Spleen (tissue), 11 donors: ENCODE measurements at regions not wholly inside any gene's neighbourhood (a gene's known extent, or its start where the extent isn't known, plus 50 kb on each side); places are given as distances from the start of the nearest gene placed in this dataset.

Experiments
- DNase-seq: peaks from one replicate; pipeline ENCODE4 v3.0.0-alpha.2; 2020
- H3K27ac ChIP-seq, 8 donors: fragments of 200-600 bp; sonication (generic) in 7 of 8; 1 replicate in 4 of 8; 2 replicates in 4 of 8; pipeline versions ENCODE4 v1.5.0 to v1.8.0; 2016 to 2021; ENCODE audit warnings: inconsistent platforms in 4 of 8, mild to moderate bottlenecking in 4 of 8, moderate library complexity in 1 of 8
- H3K27me3 ChIP-seq, 7 donors: fragments of 200-600 bp; sonication (generic) in 6 of 7; replicated peaks in 1 of 7; 1 replicate in 4 of 7; 2 replicates in 3 of 7; pipeline versions ENCODE4 v1.5.0 to v1.8.0; 2016 to 2021; ENCODE audit warnings: inconsistent platforms in 3 of 7, mild to moderate bottlenecking in 1 of 7
- H3K36me3 ChIP-seq, 6 donors: fragments of 200-600 bp; sonication (generic) in 5 of 6; 1 replicate in 4 of 6; 2 replicates in 2 of 6; pipeline versions ENCODE4 v1.5.0 to v1.8.0; 2016 to 2021; ENCODE audit warnings: inconsistent platforms in 2 of 6
- H3K4me1 ChIP-seq, 6 donors: fragments of 200-600 bp; sonication (generic) in 5 of 6; 1 replicate in 3 of 6; 2 replicates in 3 of 6; pipeline versions ENCODE4 v1.5.0 to v1.8.0; 2016 to 2021; ENCODE audit warnings: inconsistent platforms in 3 of 6
- H3K4me3 ChIP-seq, 8 donors: fragments of 200-600 bp; sonication (generic) in 7 of 8; 1 replicate in 4 of 8; 2 replicates in 4 of 8; pipeline versions ENCODE4 v1.5.0 to v1.8.0; 2016 to 2021; ENCODE audit warnings: inconsistent platforms in 4 of 8, mild to moderate bottlenecking in 4 of 8, moderate library complexity in 2 of 8
- H3K9me3 ChIP-seq, 8 donors: fragments of 200-600 bp; sonication (generic) in 7 of 8; 1 replicate in 4 of 8; 2 replicates in 4 of 8; pipeline versions ENCODE4 v1.5.0 to v1.8.0; 2016 to 2021; ENCODE audit warnings: inconsistent platforms in 4 of 8
- POLR2A ChIP-seq, 3 donors: fragments of 450-650 bp; IDR thresholded peaks; one replicate each; pipeline ENCODE4 v1.5.1; 2017; ENCODE audit warnings: antibody characterized with exemption in 3 of 3, mild to moderate bottlenecking in 1 of 3
- POLR2AphosphoS5 ChIP-seq, 3 donors: sonication (generic); formaldehyde crosslinking; IDR thresholded peaks; one replicate each; pipeline ENCODE4 v1.5.1; 2017; ENCODE audit warnings: antibody characterized with exemption in 3 of 3
- WGBS, 5 donors: extraction: QIAGEN DNeasy Blood & Tissue Kit in 3 of 5; methylation state at CpG; one replicate each; pipeline versions ENCODE4 v1.1.5 to v1.1.7; 2013 to 2018; 5-methylcytosine and 5-hydroxymethylcytosine counted together
- intact Hi-C: fragments of 100-400 bp; cut with DNase I; formaldehyde crosslinking; loops from one replicate; pipeline ENCODE4 v1.15.0; 2023; ENCODE audit warnings: low total_unique reads
- TF ChIP-seq, protein P1 (sequence below), 11 experiments: fragments of 200-600 bp in 7 of 11; fragments of 450-650 bp in 4 of 11; sonication (generic) in 4 of 11; IDR thresholded peaks in 8 of 11; conservative IDR thresholded peaks in 3 of 11; 1 replicate in 7 of 11; 2 replicates in 4 of 11; pipeline versions ENCODE4 v1.4.0 to v1.8.0; 2016 to 2021; ENCODE audit warnings: antibody characterized with exemption in 11 of 11, inconsistent platforms in 4 of 11, mild to moderate bottlenecking in 1 of 11
- donor health status: healthy with polysubstance abuse.
- donor health status: DM: no; HTN: no; CAD: no; lungs with moderate emphysema.
- donor health status: DM: no; HTN: no; CAD: no.
- donor health status: Bipolar disorder and iron deficiency.
- donor health status: healthy.
- donor health status: DM: no; HTN: no; CAD: no.
- donor health status: DM: yes; HTN: yes; CAD: no.

DNA sequence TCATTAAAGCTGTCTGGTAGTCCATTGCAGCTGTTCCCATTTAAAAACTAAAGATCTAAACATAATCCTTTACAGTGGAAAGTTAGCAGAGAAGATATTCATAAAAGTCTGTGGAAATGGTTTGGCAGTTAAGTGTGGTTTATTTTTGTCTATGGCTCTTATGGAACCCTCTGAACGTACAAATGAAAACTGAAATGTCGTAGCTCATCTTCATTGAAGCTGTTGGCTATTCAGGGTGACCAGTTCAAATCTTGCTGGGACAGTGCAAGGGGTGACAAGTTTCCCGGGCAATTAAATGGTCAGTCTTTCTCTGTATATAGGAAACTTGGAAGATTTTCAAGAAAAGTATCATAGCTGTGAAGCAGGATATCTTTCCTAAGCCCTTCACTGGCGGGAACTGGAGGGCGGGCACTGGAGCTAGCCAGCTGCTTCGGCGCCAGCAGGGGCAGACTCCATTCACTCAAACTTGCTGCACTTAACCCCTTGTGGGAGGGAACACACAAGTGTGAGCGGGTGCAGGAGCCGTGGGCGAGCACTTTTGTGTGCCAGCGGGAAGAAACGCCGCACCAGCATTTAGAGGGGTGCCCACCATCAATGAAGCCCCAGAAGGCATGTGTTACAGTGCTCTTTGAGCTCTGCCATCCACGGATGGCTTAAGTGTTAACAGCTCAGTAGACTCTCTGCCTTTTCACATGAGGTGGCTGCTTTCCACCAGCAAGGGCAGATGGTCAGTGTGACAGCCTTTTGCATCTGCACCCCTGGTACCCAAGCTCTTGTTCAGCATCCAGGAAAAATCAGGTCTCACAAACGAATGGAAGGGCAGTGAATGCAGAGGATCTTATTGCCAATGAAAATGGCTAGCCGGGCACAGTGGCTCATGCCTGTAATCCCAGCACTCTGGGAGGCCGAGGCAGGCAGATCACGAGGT is 232.1 kb upstream of the KAZN start:
- Histone ChIP-seq H3K4me1 (no peaks in the 10 kb centered on the region), H3K36me3 (no peaks in the 10 kb centered on the region), H3K27ac (no peak overlapping the region), H3K27me3 (peaks cover 0 to 84% (median 13%) of the 10 kb centered on the region in 7 donors), H3K4me3 (no peak overlapping the region), H3K9me3 (peaks cover 0 to 14% (median 11%) of the 10 kb centered on the region in 8 donors)
- WGBS, 5 donors = 39 to 44% (median 43%) methylated on average over 18 of the region's 18 CpGs
- intact Hi-C loops = no loop called here
- DNase-seq = no peak
- no peak for TF ChIP-seq POLR2A (IDR thresholded peaks at IDR 0.05)
- TF ChIP-seq, protein P1, sequence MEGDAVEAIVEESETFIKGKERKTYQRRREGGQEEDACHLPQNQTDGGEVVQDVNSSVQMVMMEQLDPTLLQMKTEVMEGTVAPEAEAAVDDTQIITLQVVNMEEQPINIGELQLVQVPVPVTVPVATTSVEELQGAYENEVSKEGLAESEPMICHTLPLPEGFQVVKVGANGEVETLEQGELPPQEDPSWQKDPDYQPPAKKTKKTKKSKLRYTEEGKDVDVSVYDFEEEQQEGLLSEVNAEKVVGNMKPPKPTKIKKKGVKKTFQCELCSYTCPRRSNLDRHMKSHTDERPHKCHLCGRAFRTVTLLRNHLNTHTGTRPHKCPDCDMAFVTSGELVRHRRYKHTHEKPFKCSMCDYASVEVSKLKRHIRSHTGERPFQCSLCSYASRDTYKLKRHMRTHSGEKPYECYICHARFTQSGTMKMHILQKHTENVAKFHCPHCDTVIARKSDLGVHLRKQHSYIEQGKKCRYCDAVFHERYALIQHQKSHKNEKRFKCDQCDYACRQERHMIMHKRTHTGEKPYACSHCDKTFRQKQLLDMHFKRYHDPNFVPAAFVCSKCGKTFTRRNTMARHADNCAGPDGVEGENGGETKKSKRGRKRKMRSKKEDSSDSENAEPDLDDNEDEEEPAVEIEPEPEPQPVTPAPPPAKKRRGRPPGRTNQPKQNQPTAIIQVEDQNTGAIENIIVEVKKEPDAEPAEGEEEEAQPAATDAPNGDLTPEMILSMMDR (IDR thresholded peaks at IDR 0.05 in 8 of 11, conservative IDR thresholded peaks at IDR 0.05 in 3 of 11) = no peak
- no peak for TF ChIP-seq POLR2AphosphoS5 (IDR thresholded peaks at IDR 0.05)

DNA sequence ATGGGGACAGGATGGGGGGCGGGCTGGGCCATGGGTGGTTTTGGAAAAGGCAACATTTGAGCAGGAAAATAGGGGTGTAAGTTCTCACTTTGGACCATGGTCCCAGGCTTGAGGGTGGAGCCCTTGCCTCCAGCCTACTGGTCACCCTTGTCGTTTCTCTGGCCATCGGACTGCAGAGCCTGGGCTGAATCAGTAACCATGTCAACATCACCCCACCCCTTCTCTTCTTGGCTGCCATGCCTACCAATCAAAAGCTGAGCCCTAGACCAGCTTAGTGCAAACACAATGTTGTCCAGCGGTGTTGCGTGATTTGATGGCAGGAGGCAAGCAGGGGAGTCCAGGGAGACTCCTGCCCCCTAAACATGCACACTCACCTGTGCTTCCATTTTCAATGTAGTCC is 231.0 kb upstream of the KAZN start:
- Histone ChIP-seq H3K4me3 (no peak overlapping the region), H3K9me3 (peaks cover 0 to 3% (median under 1%) of the 10 kb centered on the region in 8 donors), H3K4me1 (no peaks in the 10 kb centered on the region), H3K27me3 (peaks cover 0 to 77% (median 13%) of the 10 kb centered on the region in 7 donors), H3K36me3 (no peaks in the 10 kb centered on the region), H3K27ac (no peak overlapping the region)
- TF ChIP-seq, protein P1 (IDR thresholded peaks at IDR 0.05 in 8 of 11, conservative IDR thresholded peaks at IDR 0.05 in 3 of 11) = no peak
- TF ChIP-seq POLR2A (IDR thresholded peaks at IDR 0.05) = no peak
- TF ChIP-seq POLR2AphosphoS5 (IDR thresholded peaks at IDR 0.05) = no peak
- no peak for DNase-seq
- 80 to 91% (median 88%) methylated on average over 5 of the region's 5 CpGs for WGBS, 5 donors
- intact Hi-C loops = no loop called here

DNA sequence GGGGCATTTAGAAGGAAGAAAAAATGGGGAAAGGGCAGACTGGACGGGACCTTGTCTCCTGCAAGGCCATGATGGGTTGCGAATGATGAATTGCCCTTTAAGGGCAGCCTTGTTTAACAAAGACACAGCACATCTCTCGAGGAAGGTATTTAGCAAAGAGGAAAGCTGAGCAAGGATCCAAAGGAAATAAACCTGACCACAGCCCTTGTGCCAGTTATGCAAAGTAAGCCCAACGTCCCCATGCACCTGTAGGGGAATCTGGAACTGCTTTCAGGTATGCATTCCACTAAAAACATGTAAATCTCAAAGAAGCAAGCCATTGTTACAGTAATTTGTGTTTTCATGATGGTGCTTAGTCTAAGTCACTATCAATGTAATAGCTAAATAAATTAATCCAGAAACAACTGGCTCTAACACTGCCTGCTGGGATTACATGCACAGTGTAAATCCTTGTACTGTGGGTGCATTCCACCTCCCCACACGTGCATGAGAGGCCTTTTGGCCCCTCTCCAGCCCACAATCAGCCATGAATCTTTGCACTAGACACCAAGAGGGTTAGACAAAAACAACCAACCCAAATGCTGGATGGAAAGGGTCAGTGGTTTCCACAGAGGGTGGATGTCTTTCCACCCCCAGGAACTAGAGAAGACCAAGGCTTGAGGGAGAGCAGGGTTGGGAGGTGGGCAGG is 228.8 kb upstream of the KAZN start:
- H3K27me3 ChIP-seq = peaks cover 0 to 64% (median 13%) of the 10 kb centered on the region in 7 donors
- H3K36me3 ChIP-seq = no peaks in the 10 kb centered on the region
- intact Hi-C loops = no loop called here
- 24 to 36% (median 27%) methylated on average over 5 of the region's 5 CpGs for WGBS, 5 donors
- no peaks in the 10 kb centered on the region for H3K9me3 ChIP-seq
- no peak overlapping the region for H3K4me3 ChIP-seq
- DNase-seq = no peak
- H3K27ac ChIP-seq = no peak overlapping the region
- TF ChIP-seq, protein P1 (IDR thresholded peaks at IDR 0.05 in 8 of 11, conservative IDR thresholded peaks at IDR 0.05 in 3 of 11) = no peak
- TF ChIP-seq POLR2AphosphoS5 (IDR thresholded peaks at IDR 0.05) (no peak), POLR2A (IDR thresholded peaks at IDR 0.05) (no peak)
- no peaks in the 10 kb centered on the region for H3K4me1 ChIP-seq
